T-helper 1 cell treated with Interleukin-12 subunit alpha and Interleukin-12 subunit beta and Interleukin-4 antibody, amounts not matched to agents 30 μg/mL and 1 μg/mL, for 36 hours (primary cell): ENCODE measurements at regions not wholly inside any gene's neighbourhood (a gene's known extent, or its start where the extent isn't known, plus 50 kb on each side); places are given as distances from the start of the nearest gene placed in this dataset.
"Not testable (repeated sequence)": the region's sequence is repeated elsewhere in the genome, so short reads cannot be mapped to it uniquely, and the experiment has no call there.

Source experiments
- H3K27ac Mint-ChIP-seq: one replicate; pipeline ENCODE4 v1.8.0; 2021; ENCODE audit warnings: mild to moderate bottlenecking, mixed read lengths
- H3K27me3 Mint-ChIP-seq: one replicate; pipeline ENCODE4 v1.8.0; 2021; ENCODE audit warnings: low read depth, mixed read lengths
- H3K36me3 Mint-ChIP-seq: one replicate; pipeline ENCODE4 v1.8.0; 2021; ENCODE audit warnings: low read depth, mixed read lengths
- H3K4me1 Mint-ChIP-seq: one replicate; pipeline ENCODE4 v1.8.0; 2021; ENCODE audit warnings: low read depth, mixed read lengths
- H3K4me3 Mint-ChIP-seq: one replicate; pipeline ENCODE4 v1.8.0; 2021; ENCODE audit warnings: mild to moderate bottlenecking, moderate library complexity, mixed read lengths
- H3K9me3 Mint-ChIP-seq: one replicate; pipeline ENCODE4 v1.8.0; 2021; ENCODE audit warnings: mixed read lengths

DNA sequence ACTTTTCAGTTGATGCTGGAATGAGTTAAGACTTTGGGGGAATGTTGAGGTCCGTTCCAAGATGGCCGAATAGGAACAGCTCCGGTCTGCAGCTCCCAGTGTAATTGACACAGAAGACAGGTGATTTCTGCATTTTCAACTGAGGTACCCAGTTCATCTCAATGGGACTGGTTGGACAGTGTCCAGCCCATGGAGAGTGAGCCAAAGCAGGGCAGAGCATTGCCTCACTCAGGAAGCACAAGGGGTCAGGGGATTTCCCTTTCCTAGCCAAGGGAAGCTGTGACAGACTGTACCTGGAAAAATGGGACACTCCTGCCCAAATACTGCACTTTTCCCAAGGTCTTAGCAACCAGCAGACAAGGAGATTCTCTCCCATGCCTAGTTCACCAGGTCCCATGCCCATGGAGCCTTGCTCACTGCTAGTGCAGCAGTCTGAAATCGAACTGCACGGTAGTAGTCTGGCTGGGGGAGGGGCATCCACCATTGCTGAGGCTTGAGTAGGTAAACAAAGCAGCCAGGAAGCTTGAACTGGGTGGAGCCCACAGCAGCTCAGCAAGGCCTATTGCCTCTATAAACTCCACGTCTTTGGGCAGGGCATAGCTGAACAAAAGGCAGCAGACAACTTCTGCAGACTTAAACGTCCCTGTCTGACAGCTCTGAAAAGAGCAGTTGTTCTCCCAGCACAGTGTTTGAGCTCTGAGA, 231.0 kb downstream of the CHIC2 start:
- not testable (repeated sequence) for H3K4me1 Mint-ChIP-seq
- peaks cover 20% of the 10 kb centered on the region for H3K9me3 Mint-ChIP-seq

GRCh38 chr4:53832549-53832948, 231.9 kb downstream of the CHIC2 start:
- Mint-ChIP-seq H3K9me3 (peaks cover 20% of the 10 kb centered on the region), H3K4me3 (no peak overlapping the region), H3K27ac (no peak overlapping the region), H3K36me3 (no peaks in the 10 kb centered on the region), H3K27me3 (no peaks in the 10 kb centered on the region), H3K4me1 (no peaks in the 10 kb centered on the region)

More for the DNA sequence above, 231.0 kb downstream of the CHIC2 start:
- not testable (repeated sequence) for H3K27me3 Mint-ChIP-seq, H3K4me3 Mint-ChIP-seq, H3K27ac Mint-ChIP-seq, H3K36me3 Mint-ChIP-seq

DNA sequence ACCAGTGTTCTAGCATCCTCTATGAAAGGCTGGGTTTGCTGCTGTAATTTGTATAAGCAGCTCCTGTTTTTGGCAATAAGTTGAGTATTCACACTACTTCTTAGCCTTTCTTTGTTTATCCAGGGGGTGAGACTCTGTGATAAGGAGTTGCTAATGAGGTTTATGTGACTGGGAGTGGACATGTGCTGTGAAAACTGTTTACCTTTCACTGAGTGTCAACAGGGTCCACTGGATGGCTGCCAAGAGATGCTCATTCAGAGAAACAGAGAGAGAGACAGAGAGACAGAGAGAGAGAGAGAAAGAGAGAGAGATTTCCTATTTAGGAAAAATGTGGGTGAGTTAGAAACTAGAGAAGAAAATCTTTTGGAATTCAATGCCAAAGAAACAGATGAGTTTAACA, 233.9 kb downstream of the CHIC2 start:
- H3K9me3 Mint-ChIP-seq = peaks cover 26% of the 10 kb centered on the region

DNA sequence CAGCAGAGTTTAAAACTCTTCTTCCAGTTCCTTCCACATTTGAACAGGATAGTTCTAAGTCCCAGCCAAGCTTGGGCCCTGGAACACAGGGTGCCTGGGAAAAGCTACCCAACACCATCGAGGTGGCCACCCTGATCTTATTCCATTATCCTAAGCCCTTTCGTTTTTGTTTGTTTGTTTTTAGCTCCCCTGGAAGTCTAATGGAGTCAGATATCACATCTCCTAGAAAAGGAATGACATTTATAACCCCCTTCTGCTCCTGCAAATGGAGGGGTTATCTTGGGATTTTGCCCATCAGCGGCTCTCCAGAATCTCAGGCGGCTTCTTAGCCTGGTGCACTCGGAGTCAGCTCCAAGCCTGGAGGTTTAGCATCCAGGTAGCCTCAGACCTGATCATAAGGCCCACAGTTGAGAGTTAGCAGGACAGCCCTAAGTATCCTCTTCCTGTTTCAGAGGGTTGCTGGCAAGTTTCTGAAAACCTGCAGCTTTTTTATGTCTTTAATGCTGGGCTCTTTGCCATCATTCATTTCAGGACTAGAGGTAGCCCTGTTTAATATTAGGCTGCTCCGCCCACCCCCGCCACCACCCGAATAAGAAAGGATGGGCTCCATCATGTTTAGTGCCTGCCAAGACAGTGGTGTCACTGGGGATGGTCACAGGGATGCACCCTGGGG, 230.0 kb upstream of the LNX1 start:
- Mint-ChIP-seq H3K4me1 (no peaks in the 10 kb centered on the region), H3K27ac (no peak overlapping the region), H3K4me3 (no peak overlapping the region), H3K27me3 (no peaks in the 10 kb centered on the region), H3K36me3 (no peaks in the 10 kb centered on the region), H3K9me3 (peaks cover under 1% of the 10 kb centered on the region)

More for the DNA sequence above, 233.9 kb downstream of the CHIC2 start:
- Mint-ChIP-seq H3K4me3 (no peak overlapping the region), H3K36me3 (no peaks in the 10 kb centered on the region), H3K27ac (no peak overlapping the region), H3K4me1 (no peaks in the 10 kb centered on the region), H3K27me3 (no peaks in the 10 kb centered on the region)

- Mint-ChIP-seq H3K36me3 (no peaks in the 10 kb centered on the region), H3K9me3 (no peaks in the 10 kb centered on the region), H3K27me3 (no peaks in the 10 kb centered on the region), H3K27ac (no peak overlapping the region), H3K4me1 (no peaks in the 10 kb centered on the region), H3K4me3 (no peak overlapping the region)
Observed at GRCh38 chr4:53818104-53818503, 226.8 kb upstream of the LNX1 start.

- Mint-ChIP-seq H3K4me3 (no peak overlapping the region), H3K4me1 (no peaks in the 10 kb centered on the region), H3K27me3 (no peaks in the 10 kb centered on the region), H3K9me3 (no peaks in the 10 kb centered on the region), H3K36me3 (no peaks in the 10 kb centered on the region), H3K27ac (no peak overlapping the region)
Observed at GRCh38 chr4:53816561-53816960, 225.3 kb upstream of the LNX1 start.

DNA sequence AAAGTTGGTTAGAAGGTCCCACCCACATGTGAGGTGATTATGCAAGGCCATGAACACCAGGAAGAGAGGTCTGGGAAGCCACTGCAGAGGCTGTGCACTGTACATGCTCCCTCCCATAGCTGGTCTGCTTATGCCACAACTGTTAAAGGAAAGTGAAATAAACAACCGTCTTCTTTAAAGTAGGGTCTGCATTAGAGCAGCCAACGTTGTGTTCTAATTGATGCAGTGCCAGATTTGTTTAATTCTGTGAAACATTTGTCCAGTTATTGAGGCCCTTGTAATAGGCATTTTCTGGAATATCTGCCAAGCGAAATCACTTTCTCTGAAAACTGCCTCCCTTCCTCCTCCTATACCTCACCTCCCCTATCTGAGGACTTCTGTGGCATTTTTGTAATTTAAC, 224.0 kb upstream of the LNX1 start:
- Mint-ChIP-seq H3K4me3 (no peak overlapping the region), H3K9me3 (no peaks in the 10 kb centered on the region), H3K27me3 (no peaks in the 10 kb centered on the region), H3K27ac (no peak overlapping the region), H3K4me1 (no peaks in the 10 kb centered on the region), H3K36me3 (no peaks in the 10 kb centered on the region)

- Mint-ChIP-seq H3K27ac (no peak overlapping the region), H3K4me3 (no peak overlapping the region), H3K4me1 (no peaks in the 10 kb centered on the region), H3K9me3 (no peaks in the 10 kb centered on the region), H3K36me3 (no peaks in the 10 kb centered on the region), H3K27me3 (no peaks in the 10 kb centered on the region)
Observed at GRCh38 chr4:53813998-53814397, 222.7 kb upstream of the LNX1 start.

DNA sequence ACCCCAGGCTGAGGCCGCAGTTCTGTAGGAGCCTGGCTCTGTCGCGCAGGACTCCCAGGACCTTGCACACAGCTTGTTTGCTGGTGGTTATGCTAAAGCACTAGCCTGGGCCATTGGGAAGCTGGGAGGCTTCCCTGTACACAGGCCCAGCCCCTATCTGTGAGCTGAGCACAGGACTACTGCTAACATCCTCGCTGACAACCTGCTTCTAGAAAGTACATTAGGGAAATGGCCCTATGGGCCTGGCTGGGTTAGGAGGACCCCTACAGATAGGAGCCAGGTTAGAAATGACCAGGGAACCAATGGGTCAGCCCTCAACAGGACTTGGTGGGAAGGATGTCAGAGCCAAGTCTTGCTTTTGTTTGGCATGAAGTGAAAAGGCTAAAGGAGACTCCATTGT, 219.4 kb upstream of the LNX1 start:
- no peaks in the 10 kb centered on the region for H3K36me3 Mint-ChIP-seq
- no peaks in the 10 kb centered on the region for H3K4me1 Mint-ChIP-seq
- no peak overlapping the region for H3K4me3 Mint-ChIP-seq
- no peaks in the 10 kb centered on the region for H3K27me3 Mint-ChIP-seq
- no peak overlapping the region for H3K27ac Mint-ChIP-seq
- H3K9me3 Mint-ChIP-seq = no peaks in the 10 kb centered on the region

- no peaks in the 10 kb centered on the region for H3K36me3 Mint-ChIP-seq
- no peaks in the 10 kb centered on the region for H3K4me1 Mint-ChIP-seq
- H3K9me3 Mint-ChIP-seq = no peaks in the 10 kb centered on the region
- H3K27ac Mint-ChIP-seq = no peak overlapping the region
- no peak overlapping the region for H3K4me3 Mint-ChIP-seq
- H3K27me3 Mint-ChIP-seq = no peaks in the 10 kb centered on the region
Observed at GRCh38 chr4:53809816-53810215, 218.5 kb upstream of the LNX1 start.

GRCh38 chr4:53805291-53805690, 214.0 kb upstream of the LNX1 start:
- H3K4me3 Mint-ChIP-seq = no peak overlapping the region
- H3K27ac Mint-ChIP-seq = no peak overlapping the region
- no peaks in the 10 kb centered on the region for H3K4me1 Mint-ChIP-seq
- H3K9me3 Mint-ChIP-seq = no peaks in the 10 kb centered on the region
- no peaks in the 10 kb centered on the region for H3K36me3 Mint-ChIP-seq
- H3K27me3 Mint-ChIP-seq = no peaks in the 10 kb centered on the region

- no peaks in the 10 kb centered on the region for H3K9me3 Mint-ChIP-seq
- no peaks in the 10 kb centered on the region for H3K27me3 Mint-ChIP-seq
- no peaks in the 10 kb centered on the region for H3K36me3 Mint-ChIP-seq
- H3K27ac Mint-ChIP-seq = no peak overlapping the region
- H3K4me1 Mint-ChIP-seq = no peaks in the 10 kb centered on the region
- no peak overlapping the region for H3K4me3 Mint-ChIP-seq
Observed at GRCh38 chr4:53804719-53805118, 213.4 kb upstream of the LNX1 start.

GRCh38 chr4:53802500-53802899, 211.2 kb upstream of the LNX1 start:
- no peaks in the 10 kb centered on the region for H3K4me1 Mint-ChIP-seq
- H3K9me3 Mint-ChIP-seq = no peaks in the 10 kb centered on the region
- H3K27ac Mint-ChIP-seq = no peak overlapping the region
- H3K27me3 Mint-ChIP-seq = no peaks in the 10 kb centered on the region
- no peaks in the 10 kb centered on the region for H3K36me3 Mint-ChIP-seq
- no peak overlapping the region for H3K4me3 Mint-ChIP-seq

DNA sequence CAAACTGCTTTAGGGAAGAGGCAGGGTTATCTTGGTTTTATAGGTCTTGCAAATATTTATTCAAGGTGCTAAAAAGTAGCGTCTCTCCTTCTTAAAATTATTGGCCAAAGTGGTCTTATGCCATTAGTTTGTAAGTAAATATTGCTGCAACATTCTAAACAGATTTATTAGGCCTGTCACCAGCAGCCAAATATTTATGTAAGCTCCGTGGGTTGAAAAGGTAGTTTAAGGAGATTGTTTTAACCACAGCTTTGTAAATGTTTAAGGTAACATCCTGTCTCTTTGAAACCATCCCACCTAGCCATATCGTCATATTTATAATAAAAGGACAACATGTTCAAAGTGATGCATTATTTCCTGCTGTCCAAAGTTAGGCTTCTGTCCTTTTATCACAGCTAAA, 210.1 kb upstream of the LNX1 start:
- Mint-ChIP-seq H3K4me1 (no peaks in the 10 kb centered on the region), H3K9me3 (no peaks in the 10 kb centered on the region), H3K27ac (no peak overlapping the region), H3K36me3 (no peaks in the 10 kb centered on the region), H3K4me3 (no peak overlapping the region), H3K27me3 (no peaks in the 10 kb centered on the region)

GRCh38 chr4:53800741-53801140, 209.5 kb upstream of the LNX1 start:
- Mint-ChIP-seq H3K27ac (no peak overlapping the region), H3K4me3 (no peak overlapping the region), H3K9me3 (no peaks in the 10 kb centered on the region), H3K36me3 (no peaks in the 10 kb centered on the region), H3K27me3 (no peaks in the 10 kb centered on the region), H3K4me1 (no peaks in the 10 kb centered on the region)
